ENCODE measurements at regions not wholly inside any gene's neighbourhood (a gene's known extent, or its start where the extent isn't known, plus 50 kb on each side); places are given as distances from the start of the nearest gene placed in this dataset.

GRCh38 chr1:228798548-228798947 lies 63.3 kb downstream of the RHOU start:
- TF ChIP-seq CTCF (IDR thresholded peaks at IDR 0.05): no peak
- TF ChIP-seq, protein P1, sequence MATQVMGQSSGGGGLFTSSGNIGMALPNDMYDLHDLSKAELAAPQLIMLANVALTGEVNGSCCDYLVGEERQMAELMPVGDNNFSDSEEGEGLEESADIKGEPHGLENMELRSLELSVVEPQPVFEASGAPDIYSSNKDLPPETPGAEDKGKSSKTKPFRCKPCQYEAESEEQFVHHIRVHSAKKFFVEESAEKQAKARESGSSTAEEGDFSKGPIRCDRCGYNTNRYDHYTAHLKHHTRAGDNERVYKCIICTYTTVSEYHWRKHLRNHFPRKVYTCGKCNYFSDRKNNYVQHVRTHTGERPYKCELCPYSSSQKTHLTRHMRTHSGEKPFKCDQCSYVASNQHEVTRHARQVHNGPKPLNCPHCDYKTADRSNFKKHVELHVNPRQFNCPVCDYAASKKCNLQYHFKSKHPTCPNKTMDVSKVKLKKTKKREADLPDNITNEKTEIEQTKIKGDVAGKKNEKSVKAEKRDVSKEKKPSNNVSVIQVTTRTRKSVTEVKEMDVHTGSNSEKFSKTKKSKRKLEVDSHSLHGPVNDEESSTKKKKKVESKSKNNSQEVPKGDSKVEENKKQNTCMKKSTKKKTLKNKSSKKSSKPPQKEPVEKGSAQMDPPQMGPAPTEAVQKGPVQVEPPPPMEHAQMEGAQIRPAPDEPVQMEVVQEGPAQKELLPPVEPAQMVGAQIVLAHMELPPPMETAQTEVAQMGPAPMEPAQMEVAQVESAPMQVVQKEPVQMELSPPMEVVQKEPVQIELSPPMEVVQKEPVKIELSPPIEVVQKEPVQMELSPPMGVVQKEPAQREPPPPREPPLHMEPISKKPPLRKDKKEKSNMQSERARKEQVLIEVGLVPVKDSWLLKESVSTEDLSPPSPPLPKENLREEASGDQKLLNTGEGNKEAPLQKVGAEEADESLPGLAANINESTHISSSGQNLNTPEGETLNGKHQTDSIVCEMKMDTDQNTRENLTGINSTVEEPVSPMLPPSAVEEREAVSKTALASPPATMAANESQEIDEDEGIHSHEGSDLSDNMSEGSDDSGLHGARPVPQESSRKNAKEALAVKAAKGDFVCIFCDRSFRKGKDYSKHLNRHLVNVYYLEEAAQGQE (IDR thresholded peaks at IDR 0.05; ENCODE audit: insufficient read depth in 1 of 2, low read depth in 2 of 2, low read length in 1 of 2): no peak

Measured in Panc1 (cell line).